ENCODE measurements at regions not wholly inside any gene's neighbourhood (a gene's known extent, or its start where the extent isn't known, plus 50 kb on each side); places are given as distances from the start of the nearest gene placed in this dataset.

DNA sequence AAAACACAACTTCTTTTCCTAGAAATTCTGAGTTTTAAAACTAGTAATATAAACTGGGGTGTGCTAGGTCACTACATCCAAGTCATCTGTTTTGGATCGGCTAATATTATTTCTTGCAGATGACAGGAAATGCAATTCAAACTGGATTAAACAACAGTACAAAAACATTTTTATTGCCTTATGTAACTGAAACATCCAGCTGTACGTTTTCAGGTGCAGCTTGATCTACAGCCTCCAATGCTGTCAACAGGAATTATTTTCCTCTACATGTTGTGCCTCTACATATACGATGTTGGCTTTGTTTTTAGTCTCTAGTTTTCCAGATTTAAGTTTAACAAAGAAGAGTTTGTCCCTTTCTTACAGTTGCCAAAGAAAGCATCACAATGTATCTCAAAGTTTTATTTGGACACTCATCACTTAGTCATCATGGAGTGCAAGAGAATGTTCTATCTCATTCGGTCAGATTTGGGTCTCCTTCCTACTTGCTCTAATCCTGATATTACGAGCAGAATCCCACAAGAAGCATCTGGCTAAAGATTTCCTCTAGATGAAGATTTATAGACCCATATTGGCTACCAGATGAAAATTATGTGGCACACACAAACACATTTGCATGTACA is 326.7 kb downstream of the SLC6A15 start:
- no peaks in the 10 kb centered on the region for H3K4me1 ChIP-seq (ENCODE audit: insufficient read depth, low read length)
- DNase-seq (ENCODE audit: low read depth) (peak; percentile 1), FAIRE-seq (no peak)
- H2AFZ ChIP-seq (ENCODE audit: low read depth, low read length): no peak overlapping the region
- no peak overlapping the region for H3K27ac ChIP-seq (ENCODE audit: low read depth, low read length)
- TF ChIP-seq, protein P1, sequence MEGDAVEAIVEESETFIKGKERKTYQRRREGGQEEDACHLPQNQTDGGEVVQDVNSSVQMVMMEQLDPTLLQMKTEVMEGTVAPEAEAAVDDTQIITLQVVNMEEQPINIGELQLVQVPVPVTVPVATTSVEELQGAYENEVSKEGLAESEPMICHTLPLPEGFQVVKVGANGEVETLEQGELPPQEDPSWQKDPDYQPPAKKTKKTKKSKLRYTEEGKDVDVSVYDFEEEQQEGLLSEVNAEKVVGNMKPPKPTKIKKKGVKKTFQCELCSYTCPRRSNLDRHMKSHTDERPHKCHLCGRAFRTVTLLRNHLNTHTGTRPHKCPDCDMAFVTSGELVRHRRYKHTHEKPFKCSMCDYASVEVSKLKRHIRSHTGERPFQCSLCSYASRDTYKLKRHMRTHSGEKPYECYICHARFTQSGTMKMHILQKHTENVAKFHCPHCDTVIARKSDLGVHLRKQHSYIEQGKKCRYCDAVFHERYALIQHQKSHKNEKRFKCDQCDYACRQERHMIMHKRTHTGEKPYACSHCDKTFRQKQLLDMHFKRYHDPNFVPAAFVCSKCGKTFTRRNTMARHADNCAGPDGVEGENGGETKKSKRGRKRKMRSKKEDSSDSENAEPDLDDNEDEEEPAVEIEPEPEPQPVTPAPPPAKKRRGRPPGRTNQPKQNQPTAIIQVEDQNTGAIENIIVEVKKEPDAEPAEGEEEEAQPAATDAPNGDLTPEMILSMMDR (IDR thresholded peaks at IDR 0.05; ENCODE audit: insufficient read depth, low read depth, low read length): no peak
- no peak for TF ChIP-seq EZH2 (IDR thresholded peaks at IDR 0.05; ENCODE audit: insufficient read depth, low read length)
- no peak overlapping the region for H3K4me3 ChIP-seq (ENCODE audit: insufficient read depth, low read depth, low read length)
- Mint-ChIP-seq H3K4me3 (ENCODE audit: unreplicated experiment) (no peak overlapping the region), H3K27me3 (ENCODE audit: low read depth, unreplicated experiment) (no peaks in the 10 kb centered on the region), H3K9me3 (ENCODE audit: unreplicated experiment) (no peaks in the 10 kb centered on the region), H3K27ac (ENCODE audit: unreplicated experiment) (no peak overlapping the region), H3K4me1 (ENCODE audit: low read depth, unreplicated experiment) (no peaks in the 10 kb centered on the region), H3K36me3 (ENCODE audit: low read depth, unreplicated experiment) (no peaks in the 10 kb centered on the region)
- no peak overlapping the region for H3K4me2 ChIP-seq (ENCODE audit: low read length)
- no peak overlapping the region for H3K9ac ChIP-seq (ENCODE audit: low read length)
- no peaks in the 10 kb centered on the region for H4K20me1 ChIP-seq (ENCODE audit: insufficient read depth, low read length)
- H3K27me3 ChIP-seq (ENCODE audit: insufficient read depth, low read length): no peaks in the 10 kb centered on the region
- H3K9me3 ChIP-seq (ENCODE audit: insufficient read depth, low read depth, low read length): no peaks in the 10 kb centered on the region
- H3K79me2 ChIP-seq (ENCODE audit: insufficient read depth, low read length): no peaks in the 10 kb centered on the region
- H3K36me3 ChIP-seq (ENCODE audit: insufficient read depth, low read length): no peaks in the 10 kb centered on the region

DNA sequence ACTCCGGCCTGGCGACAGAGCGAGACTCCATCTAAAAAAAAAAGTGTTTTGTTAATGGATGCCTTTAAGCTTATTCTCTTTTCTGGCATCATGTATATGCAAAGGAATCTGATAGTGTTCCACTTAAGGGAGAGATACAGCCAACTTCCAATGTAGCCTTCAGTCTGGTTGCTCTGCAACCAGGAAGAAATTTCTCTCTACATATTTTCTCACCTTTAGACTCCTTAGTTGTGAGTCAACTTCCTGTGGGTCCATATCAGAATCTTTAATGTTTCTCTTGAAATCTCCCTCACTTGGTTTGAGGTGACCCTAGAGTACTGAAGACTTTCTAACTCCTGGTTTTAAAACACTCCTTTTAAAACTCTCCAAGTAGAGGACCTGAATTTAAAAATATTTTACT is 340.4 kb downstream of the SLC6A15 start:
- no peak overlapping the region for H3K27ac Mint-ChIP-seq (ENCODE audit: unreplicated experiment)
- Histone ChIP-seq H2AFZ (ENCODE audit: low read depth, low read length) (no peak overlapping the region), H3K9me3 (ENCODE audit: insufficient read depth, low read depth, low read length) (no peaks in the 10 kb centered on the region), H3K4me3 (ENCODE audit: insufficient read depth, low read depth, low read length) (no peak overlapping the region), H4K20me1 (ENCODE audit: insufficient read depth, low read length) (no peaks in the 10 kb centered on the region), H3K4me2 (ENCODE audit: low read length) (no peak overlapping the region), H3K27ac (ENCODE audit: low read depth, low read length) (no peak overlapping the region), H3K9ac (ENCODE audit: low read length) (no peak overlapping the region), H3K4me1 (ENCODE audit: insufficient read depth, low read length) (no peaks in the 10 kb centered on the region), H3K79me2 (ENCODE audit: insufficient read depth, low read length) (no peaks in the 10 kb centered on the region), H3K36me3 (ENCODE audit: insufficient read depth, low read length) (no peaks in the 10 kb centered on the region), H3K27me3 (ENCODE audit: insufficient read depth, low read length) (no peaks in the 10 kb centered on the region)
- H3K9me3 Mint-ChIP-seq (ENCODE audit: unreplicated experiment): peaks cover 12% of the 10 kb centered on the region
- TF ChIP-seq, protein P1 (IDR thresholded peaks at IDR 0.05; ENCODE audit: insufficient read depth, low read depth, low read length): no peak
- peak; percentile 0 for DNase-seq (ENCODE audit: low read depth)
- no peak overlapping the region for H3K4me3 Mint-ChIP-seq (ENCODE audit: unreplicated experiment)
- H3K36me3 Mint-ChIP-seq (ENCODE audit: low read depth, unreplicated experiment): no peaks in the 10 kb centered on the region
- H3K4me1 Mint-ChIP-seq (ENCODE audit: low read depth, unreplicated experiment): no peaks in the 10 kb centered on the region
- no peaks in the 10 kb centered on the region for H3K27me3 Mint-ChIP-seq (ENCODE audit: low read depth, unreplicated experiment)
- no peak for FAIRE-seq

DNA sequence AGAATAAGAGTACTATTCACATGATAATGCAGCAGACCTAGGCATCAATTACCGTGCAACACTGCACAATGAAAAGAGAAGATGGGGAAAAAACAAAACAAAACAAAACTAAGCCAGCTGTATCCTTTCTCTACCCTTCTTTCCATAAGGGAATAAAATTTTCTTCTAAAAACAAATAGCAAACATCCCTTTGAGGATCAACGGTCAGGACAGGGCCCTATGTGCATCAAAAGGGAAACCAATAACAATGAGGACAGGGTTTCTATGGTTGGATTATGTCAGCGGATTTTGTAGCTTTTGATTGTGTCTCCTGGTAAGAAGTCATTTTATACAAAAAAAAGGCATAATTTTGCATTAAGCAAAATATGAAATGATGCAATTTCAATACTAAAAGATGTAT is 350.3 kb downstream of the SLC6A15 start:
- no peak overlapping the region for H3K4me3 Mint-ChIP-seq (ENCODE audit: unreplicated experiment)

More for the DNA sequence above, 350.3 kb downstream of the SLC6A15 start:
- H3K27ac Mint-ChIP-seq (ENCODE audit: unreplicated experiment): no peak overlapping the region
- no peak for FAIRE-seq
- TF ChIP-seq, protein P1 (IDR thresholded peaks at IDR 0.05; ENCODE audit: insufficient read depth, low read depth, low read length): no peak
- no peak for TF ChIP-seq EZH2 (IDR thresholded peaks at IDR 0.05; ENCODE audit: insufficient read depth, low read length)
- H3K79me2 ChIP-seq (ENCODE audit: insufficient read depth, low read length): no peaks in the 10 kb centered on the region
- no peaks in the 10 kb centered on the region for H3K27me3 ChIP-seq (ENCODE audit: insufficient read depth, low read length)
- H3K9me3 ChIP-seq (ENCODE audit: insufficient read depth, low read depth, low read length): no peaks in the 10 kb centered on the region
- H3K27me3 Mint-ChIP-seq (ENCODE audit: low read depth, unreplicated experiment): no peaks in the 10 kb centered on the region
- no peaks in the 10 kb centered on the region for H3K4me1 Mint-ChIP-seq (ENCODE audit: low read depth, unreplicated experiment)
- no peaks in the 10 kb centered on the region for H3K36me3 Mint-ChIP-seq (ENCODE audit: low read depth, unreplicated experiment)
- H3K4me3 ChIP-seq (ENCODE audit: insufficient read depth, low read depth, low read length): no peak overlapping the region
- no peak overlapping the region for H3K27ac ChIP-seq (ENCODE audit: low read depth, low read length)
- H3K36me3 ChIP-seq (ENCODE audit: insufficient read depth, low read length): no peaks in the 10 kb centered on the region
- H3K4me1 ChIP-seq (ENCODE audit: insufficient read depth, low read length): no peaks in the 10 kb centered on the region
- H2AFZ ChIP-seq (ENCODE audit: low read depth, low read length): no peak overlapping the region
- no peaks in the 10 kb centered on the region for H3K9me3 Mint-ChIP-seq (ENCODE audit: unreplicated experiment)
- DNase-seq (ENCODE audit: low read depth): no peak
- H3K4me2 ChIP-seq (ENCODE audit: low read length): no peak overlapping the region
- no peak overlapping the region for H3K9ac ChIP-seq (ENCODE audit: low read length)
- H4K20me1 ChIP-seq (ENCODE audit: insufficient read depth, low read length): no peaks in the 10 kb centered on the region

All from astrocyte (in vitro differentiated cells and primary cell).